ENCODE measurements at regions not wholly inside any gene's neighbourhood (a gene's known extent, or its start where the extent isn't known, plus 50 kb on each side); places are given as distances from the start of the nearest gene placed in this dataset.
"Not testable (repeated sequence)": the region's sequence is repeated elsewhere in the genome, so short reads cannot be mapped to it uniquely, and the experiment has no call there.

GRCh38 chr20:48124181-48124782, 339.0 kb upstream of the SULF2 start:
- ChIA-PET POLR2A (no interaction called here), CTCF (interaction anchor here (0.8 to 1.1 kb wide), 2 partner anchors 59 to 496 kb away, joined by 3 read pairs; no protein-coding TSS in a partner anchor)
- DNase-seq (ENCODE audit: extremely low spot score) = no peak
- no peak for TF ChIP-seq LEF1 (IDR thresholded peaks at IDR 0.05; ENCODE audit: borderline replicate concordance)
- no peak for TF ChIP-seq SP1 (IDR thresholded peaks at IDR 0.05)
- TF ChIP-seq BHLHE40 (IDR thresholded peaks at IDR 0.05; ENCODE audit: borderline replicate concordance) = no peak
- no peak for TF ChIP-seq FOXM1 (IDR thresholded peaks at IDR 0.05; ENCODE audit: borderline replicate concordance)
- TF ChIP-seq SUZ12 (IDR thresholded peaks at IDR 0.05) = no peak
- no peak for TF ChIP-seq FOXA1 (IDR thresholded peaks at IDR 0.05)
- TF ChIP-seq ZNF384 (IDR thresholded peaks at IDR 0.05) = no peak
- no peak for TF ChIP-seq ARNT (IDR thresholded peaks at IDR 0.05)
- TF ChIP-seq HDGF (IDR thresholded peaks at IDR 0.05; ENCODE audit: borderline replicate concordance) = no peak
- TF ChIP-seq TARDBP (IDR thresholded peaks at IDR 0.05) = no peak
- TF ChIP-seq L3MBTL2 (conservative IDR thresholded peaks at IDR 0.05) = no peak
- no peak for TF ChIP-seq PKNOX1 (IDR thresholded peaks at IDR 0.05)
- TF ChIP-seq FOXK2 (IDR thresholded peaks at IDR 0.05) = no peak
- TF ChIP-seq CTBP1 (IDR thresholded peaks at IDR 0.05; ENCODE audit: borderline replicate concordance) = no peak
- no peak for TF ChIP-seq ELF4 (IDR thresholded peaks at IDR 0.05)
- TF ChIP-seq NFRKB (IDR thresholded peaks at IDR 0.05) = no peak

- no peak for TF ChIP-seq FOXM1 (IDR thresholded peaks at IDR 0.05; ENCODE audit: borderline replicate concordance)
- TF ChIP-seq FOXA1 (IDR thresholded peaks at IDR 0.05) = no peak
- TF ChIP-seq L3MBTL2 (conservative IDR thresholded peaks at IDR 0.05) = no peak
- no peak for TF ChIP-seq SP1 (IDR thresholded peaks at IDR 0.05)
- TF ChIP-seq LEF1 (IDR thresholded peaks at IDR 0.05; ENCODE audit: borderline replicate concordance) = no peak
- no peak for TF ChIP-seq ELF4 (IDR thresholded peaks at IDR 0.05)
- no peak for TF ChIP-seq PKNOX1 (IDR thresholded peaks at IDR 0.05)
- TF ChIP-seq NFRKB (IDR thresholded peaks at IDR 0.05) = no peak
- TF ChIP-seq BHLHE40 (IDR thresholded peaks at IDR 0.05; ENCODE audit: borderline replicate concordance) = no peak
- no peak for TF ChIP-seq FOXK2 (IDR thresholded peaks at IDR 0.05)
- no peak for TF ChIP-seq ZNF384 (IDR thresholded peaks at IDR 0.05)
- TF ChIP-seq SUZ12 (IDR thresholded peaks at IDR 0.05) = no peak
- no peak for TF ChIP-seq TARDBP (IDR thresholded peaks at IDR 0.05)
- no peak for TF ChIP-seq ARNT (IDR thresholded peaks at IDR 0.05)
- TF ChIP-seq CTBP1 (IDR thresholded peaks at IDR 0.05; ENCODE audit: borderline replicate concordance) = no peak
- TF ChIP-seq HDGF (IDR thresholded peaks at IDR 0.05; ENCODE audit: borderline replicate concordance) = no peak
- DNase-seq (ENCODE audit: extremely low spot score) = no peak
- ChIA-PET CTCF (no interaction called here), POLR2A (no interaction called here)
These were observed 334.8 kb upstream of the SULF2 start for GRCh38 chr20:48120120-48120519.

GRCh38 chr20:48119389-48119788, 334.1 kb upstream of the SULF2 start:
- CTCF ChIA-PET; DNase-seq (ENCODE audit: extremely low spot score); POLR2A ChIA-PET: not testable (repeated sequence)

GRCh38 chr20:48115502-48115901, 330.2 kb upstream of the SULF2 start:
- DNase-seq (ENCODE audit: extremely low spot score) = no peak
- ChIA-PET POLR2A (no interaction called here), CTCF (no interaction called here)
- TF ChIP-seq TARDBP (IDR thresholded peaks at IDR 0.05) = no peak
- no peak for TF ChIP-seq HDGF (IDR thresholded peaks at IDR 0.05; ENCODE audit: borderline replicate concordance)
- no peak for TF ChIP-seq LEF1 (IDR thresholded peaks at IDR 0.05; ENCODE audit: borderline replicate concordance)
- TF ChIP-seq SUZ12 (IDR thresholded peaks at IDR 0.05) = no peak
- TF ChIP-seq PKNOX1 (IDR thresholded peaks at IDR 0.05) = no peak
- no peak for TF ChIP-seq FOXK2 (IDR thresholded peaks at IDR 0.05)
- TF ChIP-seq ELF4 (IDR thresholded peaks at IDR 0.05) = no peak
- TF ChIP-seq BHLHE40 (IDR thresholded peaks at IDR 0.05; ENCODE audit: borderline replicate concordance) = no peak
- TF ChIP-seq NFRKB (IDR thresholded peaks at IDR 0.05) = no peak
- TF ChIP-seq FOXM1 (IDR thresholded peaks at IDR 0.05; ENCODE audit: borderline replicate concordance) = no peak
- TF ChIP-seq SP1 (IDR thresholded peaks at IDR 0.05) = no peak
- no peak for TF ChIP-seq ARNT (IDR thresholded peaks at IDR 0.05)
- no peak for TF ChIP-seq FOXA1 (IDR thresholded peaks at IDR 0.05)
- no peak for TF ChIP-seq ZNF384 (IDR thresholded peaks at IDR 0.05)
- TF ChIP-seq L3MBTL2 (conservative IDR thresholded peaks at IDR 0.05) = no peak
- no peak for TF ChIP-seq CTBP1 (IDR thresholded peaks at IDR 0.05; ENCODE audit: borderline replicate concordance)

- TF ChIP-seq HDGF (IDR thresholded peaks at IDR 0.05; ENCODE audit: borderline replicate concordance) = no peak
- TF ChIP-seq LEF1 (IDR thresholded peaks at IDR 0.05; ENCODE audit: borderline replicate concordance) = no peak
- no peak for TF ChIP-seq ZNF384 (IDR thresholded peaks at IDR 0.05)
- no peak for TF ChIP-seq FOXA1 (IDR thresholded peaks at IDR 0.05)
- no peak for TF ChIP-seq CTBP1 (IDR thresholded peaks at IDR 0.05; ENCODE audit: borderline replicate concordance)
- no peak for TF ChIP-seq PKNOX1 (IDR thresholded peaks at IDR 0.05)
- no peak for TF ChIP-seq FOXM1 (IDR thresholded peaks at IDR 0.05; ENCODE audit: borderline replicate concordance)
- no peak for TF ChIP-seq NFRKB (IDR thresholded peaks at IDR 0.05)
- TF ChIP-seq FOXK2 (IDR thresholded peaks at IDR 0.05) = no peak
- no peak for TF ChIP-seq SP1 (IDR thresholded peaks at IDR 0.05)
- no peak for TF ChIP-seq ARNT (IDR thresholded peaks at IDR 0.05)
- TF ChIP-seq ELF4 (IDR thresholded peaks at IDR 0.05) = no peak
- no peak for DNase-seq (ENCODE audit: extremely low spot score)
- ChIA-PET POLR2A (no interaction called here), CTCF (no interaction called here)
These were observed 322.3 kb upstream of the SULF2 start for GRCh38 chr20:48107560-48107959.

Data from HEK293T (cell line).